SK-N-SH treated with all-trans-retinoic acid at 6 μM for 48 hours (cell line): ENCODE measurements at regions not wholly inside any gene's neighbourhood (a gene's known extent, or its start where the extent isn't known, plus 50 kb on each side); places are given as distances from the start of the nearest gene placed in this dataset.

Source experiments
- ATAC-seq: fragments of 200-7000 bp; cut with Tn5 transposase; 3 replicates; pipeline ENCODE4 v1.9.1; 2020; ENCODE audit warnings: mild to moderate bottlenecking, moderate library complexity
- ARNTL ChIP-seq: fragments of 450-650 bp; formaldehyde crosslinking; IDR thresholded peaks from 2 replicates; pipeline ENCODE4 v1.5.0; 2020; ENCODE audit warnings: low read depth, mild to moderate bottlenecking, moderate library complexity, borderline replicate concordance
- GLIS3 ChIP-seq: fragments of 250-450 bp; sonication (Bioruptor Pico); IDR thresholded peaks from 2 replicates; pipeline ENCODE4 v1.5.0; 2020; ENCODE audit warnings: mild to moderate bottlenecking, moderate library complexity
- OSR1 ChIP-seq: fragments of 250-450 bp; sonication (Bioruptor Pico); IDR thresholded peaks from 2 replicates; pipeline ENCODE4 v1.8.0; 2022; ENCODE audit warnings: moderate library complexity, mild to moderate bottlenecking, inconsistent platforms
- PATZ1 ChIP-seq: fragments of 250-450 bp; sonication (Bioruptor Pico); IDR thresholded peaks from 2 replicates; pipeline ENCODE4 v1.8.0; 2020; ENCODE audit warnings: mild to moderate bottlenecking, moderate library complexity, borderline replicate concordance
- POU6F1 ChIP-seq: fragments of 250-450 bp; sonication (Bioruptor Pico); IDR thresholded peaks from 2 replicates; pipeline ENCODE4 v1.8.0; 2021; ENCODE audit warnings: low read depth, mild to moderate bottlenecking, moderate library complexity, borderline replicate concordance
- RARB ChIP-seq: fragments of 250-450 bp; sonication (Bioruptor Pico); IDR thresholded peaks from 2 replicates; pipeline ENCODE4 v1.8.0; 2021; ENCODE audit warnings: mild to moderate bottlenecking, moderate library complexity
- SNAI2 ChIP-seq: fragments of 250-450 bp; sonication (Bioruptor Pico); IDR thresholded peaks from 2 replicates; pipeline ENCODE4 v1.5.0; 2020; ENCODE audit warnings: mild to moderate bottlenecking, moderate library complexity
- TSHZ2 ChIP-seq: fragments of 250-450 bp; sonication (Bioruptor Pico); IDR thresholded peaks from 2 replicates; pipeline ENCODE4 v1.5.0; 2020; ENCODE audit warnings: mild to moderate bottlenecking, moderate library complexity
- ZC3H10 ChIP-seq: fragments of 250-450 bp; sonication (Bioruptor Pico); IDR thresholded peaks from 2 replicates; pipeline ENCODE4 v1.5.1; 2021; ENCODE audit warnings: mild to moderate bottlenecking, moderate library complexity
- ZFP30 ChIP-seq: fragments of 450-650 bp; formaldehyde crosslinking; IDR thresholded peaks from 2 replicates; pipeline ENCODE4 v1.5.0; 2022; ENCODE audit warnings: mild to moderate bottlenecking, moderate library complexity
- ZNF565 ChIP-seq: fragments of 450-650 bp; formaldehyde crosslinking; conservative IDR thresholded peaks from 2 replicates; pipeline ENCODE4 v1.5.0; 2020; ENCODE audit warnings: low read depth, mild to moderate bottlenecking, moderate library complexity
- ZNF70 ChIP-seq: fragments of 450-650 bp; formaldehyde crosslinking; IDR thresholded peaks from 2 replicates; pipeline ENCODE4 v1.5.0; 2020; ENCODE audit warnings: mild to moderate bottlenecking, moderate library complexity
- ZNF8 ChIP-seq: fragments of 450-650 bp; formaldehyde crosslinking; IDR thresholded peaks from 2 replicates; pipeline ENCODE4 v1.5.0; 2020; ENCODE audit warnings: mild to moderate bottlenecking, moderate library complexity

GRCh38 chrX:40148385-40149285 is 50.9 kb upstream of the BCOR start:
- ATAC-seq, result no peak

GRCh38 chrX:40147971-40148370 is 50.2 kb upstream of the BCOR start:
- no peak for TF ChIP-seq TSHZ2 (CRISPR knock-in tag)
- TF ChIP-seq ZNF565, result no peak
- no peak for TF ChIP-seq SNAI2
- TF ChIP-seq PATZ1 (CRISPR knock-in tag), result no peak
- no peak for TF ChIP-seq GLIS3 (CRISPR knock-in tag)

More at GRCh38 chrX:40148385-40149285, 50.9 kb upstream of the BCOR start:
- TF ChIP-seq POU6F1 (CRISPR knock-in tag) (no peak), GLIS3 (CRISPR knock-in tag) (no peak), OSR1 (CRISPR knock-in tag) (no peak), ZNF70 (CRISPR knock-in tag) (no peak), ZC3H10 (no peak), ZFP30 (CRISPR knock-in tag) (no peak), ARNTL (no peak), SNAI2 (no peak), ZNF8 (CRISPR knock-in tag) (no peak), RARB (CRISPR knock-in tag) (no peak)
- TF ChIP-seq, all 23 proteins: peak for 0

More at GRCh38 chrX:40147971-40148370, 50.2 kb upstream of the BCOR start:
- ATAC-seq, result no peak
